Peyer's patch (tissue), 4 donors: ENCODE measurements at regions not wholly inside any gene's neighbourhood (a gene's known extent, or its start where the extent isn't known, plus 50 kb on each side); places are given as distances from the start of the nearest gene placed in this dataset.

Experiments used
- DNase-seq, 3 donors: peaks; one replicate each; pipeline ENCODE4 v3.0.0-alpha.2; 2017 to 2019
- H3K27ac ChIP-seq, 4 donors: fragments of 200-600 bp; sonication (generic); one replicate each; pipeline ENCODE4 v1.5.1; 2016 to 2019
- H3K27me3 ChIP-seq, 2 donors: fragments of 200-600 bp; sonication (generic); one replicate each; pipeline ENCODE4 v1.5.1; 2019
- H3K36me3 ChIP-seq, 3 donors: fragments of 200-600 bp; sonication (generic); one replicate each; pipeline ENCODE4 v1.5.1; 2016 to 2019
- H3K4me1 ChIP-seq, 4 donors: fragments of 200-600 bp; sonication (generic); one replicate each; pipeline ENCODE4 v1.5.1; 2016 to 2019
- H3K4me3 ChIP-seq, 4 donors: fragments of 200-600 bp; sonication (generic); 1 replicate in 3 of 4; 2 replicates in 1 of 4; pipeline ENCODE4 v1.5.1; 2016 to 2019; ENCODE audit warnings: mild to moderate bottlenecking in 1 of 4
- H3K9me3 ChIP-seq, 4 donors: fragments of 200-600 bp; sonication (generic); one replicate each; pipeline ENCODE4 v1.5.1; 2016 to 2019; ENCODE audit warnings: mild to moderate bottlenecking in 1 of 4
- CTCF ChIP-seq, 6 experiments: fragments of 450-650 bp in 4 of 6; fragments of 200-600 bp in 2 of 6; sonication (generic) in 1 of 6; IDR thresholded peaks; one replicate each; pipeline ENCODE4 v1.5.1; 2017 to 2019; ENCODE audit warnings: antibody characterized with exemption in 6 of 6, mild to moderate bottlenecking in 3 of 6, moderate library complexity in 1 of 6
- POLR2A ChIP-seq, 2 donors: fragments of 450-650 bp; IDR thresholded peaks; one replicate each; pipeline ENCODE4 v1.5.1; 2017; ENCODE audit warnings: antibody characterized with exemption in 2 of 2, mild to moderate bottlenecking in 2 of 2, moderate library complexity in 2 of 2

- Histone ChIP-seq H3K4me3 (no peak overlapping the region), H3K27ac (no peak overlapping the region)
- TF ChIP-seq CTCF (IDR thresholded peaks at IDR 0.05) = no peak
- TF ChIP-seq POLR2A (IDR thresholded peaks at IDR 0.05) = no peak
Observed at GRCh38 chr12:124208489-124208888, 86.4 kb upstream of the RFLNA start.

GRCh38 chr12:124210991-124211577 is 83.8 kb upstream of the RFLNA start:
- no peak for TF ChIP-seq POLR2A (IDR thresholded peaks at IDR 0.05)
- no peak for TF ChIP-seq CTCF (IDR thresholded peaks at IDR 0.05)
- no peaks in the 10 kb centered on the region for H3K36me3 ChIP-seq
- DNase-seq = no peak
- H3K9me3 ChIP-seq = peaks cover 0 to 6% (median 0%) of the 10 kb centered on the region in 4 donors
- H3K4me3 ChIP-seq = no peak overlapping the region
- no peaks in the 10 kb centered on the region for H3K4me1 ChIP-seq
- H3K27ac ChIP-seq = no peak overlapping the region
- H3K27me3 ChIP-seq = no peaks in the 10 kb centered on the region

More at GRCh38 chr12:124208489-124208888, 86.4 kb upstream of the RFLNA start:
- no peaks in the 10 kb centered on the region for H3K4me1 ChIP-seq
- no peaks in the 10 kb centered on the region for H3K27me3 ChIP-seq
- DNase-seq = no peak
- H3K36me3 ChIP-seq = no peaks in the 10 kb centered on the region
- H3K9me3 ChIP-seq = no peaks in the 10 kb centered on the region

GRCh38 chr12:124211753-124212152 is 83.1 kb upstream of the RFLNA start:
- no peak overlapping the region for H3K27ac ChIP-seq
- DNase-seq = no peak
- H3K4me3 ChIP-seq = no peak overlapping the region
- H3K4me1 ChIP-seq = no peaks in the 10 kb centered on the region
- no peaks in the 10 kb centered on the region for H3K27me3 ChIP-seq
- no peaks in the 10 kb centered on the region for H3K36me3 ChIP-seq
- peaks cover 0 to 6% (median 0%) of the 10 kb centered on the region in 4 donors for H3K9me3 ChIP-seq
- TF ChIP-seq POLR2A (IDR thresholded peaks at IDR 0.05) = no peak
- TF ChIP-seq CTCF (IDR thresholded peaks at IDR 0.05) = no peak

- no peaks in the 10 kb centered on the region for H3K27me3 ChIP-seq
- H3K4me1 ChIP-seq = peaks cover 0 to 4% (median 0%) of the 10 kb centered on the region in 4 donors
- H3K27ac ChIP-seq = no peak overlapping the region
- no peaks in the 10 kb centered on the region for H3K36me3 ChIP-seq
- no peak for DNase-seq
- H3K9me3 ChIP-seq = peaks cover 0 to 6% (median 0%) of the 10 kb centered on the region in 4 donors
- TF ChIP-seq POLR2A (IDR thresholded peaks at IDR 0.05) (no peak), CTCF (IDR thresholded peaks at IDR 0.05) (no peak)
- H3K4me3 ChIP-seq = no peak overlapping the region
Observed at GRCh38 chr12:124213666-124214347, 81.1 kb upstream of the RFLNA start.

- Histone ChIP-seq H3K27ac (no peak overlapping the region), H3K27me3 (no peaks in the 10 kb centered on the region), H3K4me3 (no peak overlapping the region), H3K36me3 (no peaks in the 10 kb centered on the region), H3K9me3 (peaks cover 0 to 6% (median 0%) of the 10 kb centered on the region in 4 donors), H3K4me1 (peaks cover 0 to 4% (median 0%) of the 10 kb centered on the region in 4 donors)
- no peak for TF ChIP-seq POLR2A (IDR thresholded peaks at IDR 0.05)
- TF ChIP-seq CTCF (IDR thresholded peaks at IDR 0.05) = no peak
- DNase-seq = no peak
Observed at GRCh38 chr12:124214574-124214973, 80.3 kb upstream of the RFLNA start.
